NOMO-1 (cell line): ENCODE measurements at regions not wholly inside any gene's neighbourhood (a gene's known extent, or its start where the extent isn't known, plus 50 kb on each side); places are given as distances from the start of the nearest gene placed in this dataset.
"Not testable (repeated sequence)": the region's sequence is repeated elsewhere in the genome, so short reads cannot be mapped to it uniquely, and the experiment has no call there.

Experiments
- DNase-seq, 2 experiments: peaks; one replicate each; lab custom pipeline; 2025; ENCODE audit not compliant: unreplicated experiment in 2 of 2; lab: John Stamatoyannopoulos, UW

DNA sequence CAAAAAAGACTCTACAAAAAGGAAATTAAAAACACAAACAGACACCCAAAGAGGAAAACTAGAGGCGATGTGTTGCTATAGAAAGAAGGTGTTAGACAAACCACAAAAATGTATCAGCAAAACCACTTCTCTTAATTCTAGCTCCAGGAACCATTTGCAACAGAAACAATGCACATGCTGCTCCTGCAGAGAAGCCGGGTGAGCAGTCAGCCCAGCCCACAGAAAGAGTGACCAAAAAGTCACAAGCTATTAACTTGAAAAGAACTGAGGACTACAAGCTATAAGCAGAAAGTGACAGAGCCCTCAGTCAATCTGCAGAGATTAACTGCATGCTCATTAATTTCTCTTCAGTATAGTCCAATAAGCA lies 96.2 kb upstream of the KLHL13 start:
- DNase-seq: peak; percentile 74 to 80

- no peak for DNase-seq
Measured at GRCh38 chrX:118215346-118215745, 98.7 kb upstream of the KLHL13 start.

DNA sequence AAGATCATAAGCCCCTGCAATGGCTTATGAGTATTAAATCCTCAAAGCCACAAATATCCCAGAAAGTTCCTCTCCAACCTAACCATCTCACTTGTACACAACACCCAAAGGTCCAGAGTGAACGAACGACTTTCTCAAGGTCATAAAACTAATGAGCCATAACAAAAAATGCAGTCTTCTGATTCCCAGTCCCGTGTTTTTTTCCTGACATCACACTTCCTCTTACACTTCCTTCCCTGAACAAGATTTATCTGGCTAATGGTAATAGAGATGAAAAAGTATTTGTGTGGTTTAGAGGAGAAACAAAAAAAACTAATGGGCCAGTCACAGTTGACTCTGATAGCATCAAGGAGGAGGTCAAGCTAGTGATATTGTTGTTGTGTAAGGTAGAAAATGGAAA lies 99.5 kb upstream of the KLHL13 start:
- no peak for DNase-seq

DNA sequence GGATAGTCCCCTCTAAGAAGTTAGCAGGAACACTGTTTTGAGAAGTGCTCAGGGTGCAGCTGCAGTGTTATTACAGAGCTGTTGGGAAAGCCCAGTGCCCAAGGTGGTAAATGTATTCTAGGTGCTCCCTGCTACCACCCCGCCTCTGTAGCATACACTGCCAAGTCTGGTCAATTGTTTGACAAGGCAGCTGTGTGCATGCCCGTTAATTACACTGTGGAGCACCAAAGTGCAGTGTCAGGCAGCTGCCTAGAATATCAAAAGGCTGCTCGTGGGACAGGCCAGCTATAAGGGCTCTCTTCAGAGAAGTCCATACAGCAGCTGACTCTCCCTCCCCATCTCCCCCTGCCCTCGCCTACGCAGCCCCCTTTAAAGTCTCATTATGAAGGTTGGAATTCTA lies 99.9 kb upstream of the KLHL13 start:
- DNase-seq: no peak

DNA sequence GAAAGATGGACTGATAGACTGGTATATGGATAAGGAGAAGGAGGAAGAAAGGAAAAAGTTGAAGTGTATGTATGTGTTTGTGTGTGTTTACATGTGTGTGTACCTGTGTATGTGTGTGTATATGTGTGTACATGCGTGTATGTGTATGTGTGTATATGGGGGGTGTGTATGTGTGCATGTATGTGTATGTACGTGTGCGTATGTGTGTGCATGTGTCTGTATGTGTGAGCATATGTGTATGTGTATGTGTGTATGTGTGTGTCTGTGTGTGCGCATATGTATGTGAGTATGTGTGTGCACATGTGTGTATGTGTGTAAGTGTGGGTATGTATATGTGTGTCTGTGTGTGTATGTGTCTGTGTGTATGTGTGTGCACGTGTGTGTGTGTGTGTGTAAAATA lies 101.5 kb upstream of the KLHL13 start:
- no peak for DNase-seq

DNA sequence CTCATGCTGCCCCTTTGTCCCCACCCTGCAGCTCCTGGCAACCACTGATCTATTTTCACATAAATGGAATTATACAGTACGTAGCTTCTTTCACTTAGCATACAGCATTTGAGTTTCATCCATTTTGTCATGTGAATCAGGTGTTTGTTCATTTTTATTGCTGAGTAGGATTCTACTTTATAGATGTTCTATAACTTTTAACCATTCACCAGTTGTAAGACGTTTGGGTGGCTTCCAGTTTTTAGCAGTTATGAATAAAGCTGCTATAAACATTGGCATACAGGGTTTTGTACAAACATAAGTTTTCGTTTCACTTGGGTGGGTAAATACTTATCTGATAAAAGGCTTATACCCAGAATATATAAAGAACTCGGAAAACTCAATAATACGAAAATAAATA lies 102.3 kb upstream of the KLHL13 start:
- no peak for DNase-seq

GRCh38 chrX:118219866-118220265 lies 103.3 kb upstream of the KLHL13 start:
- no peak for DNase-seq

DNA sequence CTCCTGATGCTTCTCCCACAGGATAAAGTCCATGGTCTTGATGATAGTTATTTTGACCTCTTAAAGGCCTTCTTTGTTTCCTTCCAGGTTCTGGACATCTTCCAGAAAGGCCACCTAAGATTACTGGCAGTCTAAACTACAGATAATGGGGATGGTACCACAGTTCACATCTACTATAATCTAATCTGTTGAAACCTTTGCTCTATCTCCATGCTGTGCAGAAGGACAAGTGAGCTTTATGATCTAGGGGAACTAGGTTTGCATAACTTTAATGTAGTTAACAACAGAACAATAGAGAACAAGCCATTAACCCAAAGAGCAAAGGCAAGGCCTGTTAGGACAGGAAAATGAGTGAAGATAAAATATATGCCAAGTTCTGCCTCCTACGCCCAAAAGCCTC lies 103.9 kb upstream of the KLHL13 start:
- no peak for DNase-seq

- DNase-seq: no peak
Measured at GRCh38 chrX:118221270-118221669, 104.7 kb upstream of the KLHL13 start.

DNA sequence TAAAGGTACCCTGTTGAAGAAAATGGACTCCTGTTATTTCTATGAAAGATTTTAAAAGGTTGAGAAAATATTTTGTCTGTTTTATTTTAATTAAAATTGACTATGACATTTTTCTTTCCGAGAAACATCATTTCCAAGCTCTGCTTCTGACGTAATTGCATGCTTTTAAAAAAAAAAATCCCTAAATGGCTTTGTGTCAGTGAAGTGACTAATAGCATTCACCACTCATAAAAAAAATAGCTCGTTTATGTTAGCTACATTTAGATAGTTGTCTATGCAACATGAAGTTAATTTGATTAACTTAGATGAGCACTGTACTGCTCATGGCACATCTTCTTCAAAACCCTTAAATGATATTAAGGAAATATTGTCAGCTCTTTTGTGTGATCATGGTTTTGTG lies 105.1 kb upstream of the KLHL13 start:
- no peak for DNase-seq

DNA sequence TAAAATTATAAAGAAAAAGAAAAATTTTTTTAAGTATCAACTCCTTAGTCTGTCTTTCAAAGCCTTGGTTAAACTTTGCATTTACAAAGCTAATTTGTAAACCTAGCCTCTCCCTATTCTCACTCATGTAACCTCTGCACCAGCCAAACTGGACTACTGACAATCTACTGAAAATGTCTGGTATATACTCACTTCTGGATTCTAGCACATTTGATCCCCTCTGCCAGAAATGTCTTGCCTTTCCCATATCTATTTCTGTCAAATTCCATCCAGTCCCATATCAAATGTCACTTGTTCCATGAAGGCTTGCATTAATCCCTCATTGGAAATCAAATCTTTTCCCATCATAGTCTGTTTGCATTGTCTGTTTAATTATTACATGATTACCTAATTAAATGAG lies 105.8 kb upstream of the KLHL13 start:
- DNase-seq: no peak

- DNase-seq: peak in 1 of 2 experiments; percentile 33
Measured at GRCh38 chrX:118225711-118226428, 109.3 kb upstream of the KLHL13 start.

DNA sequence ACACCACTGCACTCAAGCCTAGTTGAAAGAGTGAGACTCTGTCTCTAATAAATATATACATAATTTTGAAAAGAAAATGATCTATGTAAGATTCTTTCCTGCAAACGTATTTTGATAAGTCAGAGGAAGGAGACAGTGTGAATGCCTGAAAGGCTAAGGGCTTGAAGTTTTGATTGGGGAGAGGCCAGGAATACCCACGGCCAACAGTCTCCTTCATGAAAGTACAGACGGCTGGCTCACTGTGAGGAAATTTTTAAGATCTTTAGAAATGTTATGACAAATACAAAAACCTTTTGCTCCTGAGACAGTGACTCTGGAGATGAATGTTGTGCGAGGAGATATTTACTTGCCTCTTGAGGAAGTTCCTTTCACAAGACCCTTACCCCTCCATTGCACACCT lies 111.4 kb upstream of the KLHL13 start:
- DNase-seq: no peak

DNA sequence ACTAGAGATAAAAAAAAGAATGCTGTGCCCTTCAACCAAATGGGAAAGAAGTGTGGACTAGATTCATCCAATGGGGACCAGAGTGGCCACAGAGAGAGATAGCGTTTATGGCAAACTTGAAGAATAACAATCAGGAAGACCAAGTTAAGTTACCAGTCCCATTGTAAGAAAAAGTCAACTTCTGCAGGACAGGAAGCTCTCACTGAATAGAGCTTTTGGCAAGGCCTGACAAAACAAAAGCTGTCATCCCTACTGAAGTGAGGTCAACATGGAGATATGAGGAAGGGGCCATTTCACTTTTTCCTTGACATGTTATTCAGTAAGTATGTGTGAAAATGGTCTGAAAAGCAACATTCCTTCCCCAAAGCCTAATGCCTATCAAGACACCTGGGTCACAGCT lies 111.8 kb upstream of the KLHL13 start:
- DNase-seq: no peak

DNA sequence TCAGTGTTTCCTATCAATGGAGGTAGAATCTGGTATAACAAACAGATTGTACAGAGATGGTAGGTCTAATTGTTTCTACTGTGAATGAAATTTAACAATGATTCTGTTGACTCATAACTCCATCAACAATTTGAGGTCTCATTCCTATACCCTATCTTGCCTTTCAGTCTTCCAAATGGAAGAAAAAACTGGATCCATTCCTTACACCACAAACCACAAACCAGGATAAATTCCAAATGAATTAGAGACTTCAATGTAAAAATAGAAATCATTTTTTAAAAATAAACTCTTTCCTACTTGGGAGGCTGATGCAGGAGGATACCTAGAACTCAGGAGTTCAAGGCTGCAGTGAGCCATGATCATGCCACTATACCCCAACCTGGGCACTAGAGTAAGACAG lies 114.4 kb upstream of the WDR44 start:
- no peak for DNase-seq

DNA sequence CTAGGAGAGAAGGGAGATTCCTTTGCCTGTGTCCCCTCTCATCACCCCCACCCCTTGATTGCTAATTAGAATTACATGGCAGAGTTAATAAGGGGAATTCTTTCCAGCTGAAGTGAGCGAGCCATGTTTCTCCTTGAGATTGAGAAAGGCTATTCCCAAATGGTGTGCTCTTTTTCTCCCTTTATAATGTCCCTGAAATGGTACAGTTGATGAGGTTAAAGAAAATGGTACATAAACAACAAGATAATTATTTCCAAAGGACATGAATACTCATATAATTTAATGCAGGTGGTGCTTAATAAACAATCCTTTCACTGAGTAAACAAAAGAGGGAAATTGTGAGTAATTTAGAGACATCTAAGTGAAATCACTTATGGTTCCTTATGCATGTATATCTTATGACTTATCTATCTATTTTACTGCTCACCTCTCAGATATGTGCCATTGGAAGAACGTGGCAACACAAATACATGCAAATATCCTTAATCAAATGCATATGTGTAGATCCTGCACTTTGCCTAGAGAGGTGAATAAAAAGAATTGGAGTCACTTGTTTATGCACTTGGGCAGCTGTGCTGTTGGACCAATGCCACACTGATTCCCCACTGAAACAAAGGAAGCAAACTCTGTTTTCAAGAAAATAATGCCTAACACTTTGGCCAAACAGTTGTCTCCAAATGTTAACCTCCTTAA lies 106.6 kb upstream of the WDR44 start:
- DNase-seq: no peak

DNA sequence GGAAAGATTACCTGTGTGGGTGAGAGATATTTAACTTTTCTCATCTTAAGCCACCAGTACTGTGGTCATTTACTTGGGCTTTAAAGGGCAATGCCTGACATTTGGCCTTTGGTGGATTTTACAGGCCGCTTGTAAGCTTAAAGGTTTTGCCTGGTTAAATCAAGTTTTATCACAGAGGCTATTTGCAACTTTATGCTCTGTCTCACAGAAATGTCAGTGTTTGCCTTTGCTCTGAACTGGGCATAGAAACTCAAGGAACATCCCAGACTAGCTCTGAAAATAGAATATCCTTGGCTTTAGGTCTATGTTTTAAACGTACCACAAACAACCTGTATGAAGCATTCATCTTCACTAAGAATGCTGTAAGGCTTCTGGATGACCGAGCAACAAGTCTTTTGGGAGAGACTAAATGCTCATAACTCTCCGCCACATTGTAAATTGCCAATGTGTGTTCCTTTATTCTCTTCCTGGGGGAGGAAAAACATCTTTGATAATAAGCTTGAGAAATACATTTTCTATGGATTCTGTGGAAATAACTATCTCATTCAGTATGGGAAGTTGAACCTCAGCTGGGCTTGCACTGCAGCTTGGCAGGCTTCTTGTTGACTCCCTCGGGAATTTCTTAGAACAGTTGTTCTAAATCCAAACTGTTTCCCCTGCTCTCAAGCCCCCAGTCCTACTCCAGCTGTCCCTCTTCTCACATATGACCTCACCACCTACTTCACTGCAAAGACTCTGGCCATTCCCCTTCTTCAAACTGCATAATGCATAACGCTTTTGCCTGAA lies 105.8 kb upstream of the WDR44 start:
- no peak for DNase-seq

GRCh38 chrX:118246961-118247360 lies 98.9 kb upstream of the WDR44 start:
- DNase-seq: not testable (repeated sequence)

GRCh38 chrX:118249146-118249545 lies 96.8 kb upstream of the WDR44 start:
- DNase-seq: no peak

- no peak for DNase-seq
Measured at GRCh38 chrX:118250445-118250844, 95.5 kb upstream of the WDR44 start.

- no peak for DNase-seq
Measured at GRCh38 chrX:118251271-118251670, 94.6 kb upstream of the WDR44 start.

- no peak for DNase-seq
Measured at GRCh38 chrX:118252967-118253366, 92.9 kb upstream of the WDR44 start.
